GM23338 (cell line): ENCODE measurements at regions not wholly inside any gene's neighbourhood (a gene's known extent, or its start where the extent isn't known, plus 50 kb on each side); places are given as distances from the start of the nearest gene placed in this dataset.

Experiments
- ATAC-seq: fragments of 200-7000 bp; cut with Tn5 transposase; 3 replicates; pipeline ENCODE4 v1.9.1; 2020
- DNase-seq: peaks from one replicate; pipeline ENCODE4 v3.0.0-alpha.2; 2015; ENCODE audit warnings: low spot score
- H2AFZ ChIP-seq: fragments of 200-600 bp; sonication (generic); 2 replicates; pipeline ENCODE4 v1.8.0; 2016; ENCODE audit warnings: antibody characterized with exemption, mild to moderate bottlenecking, moderate library complexity
- H3F3A ChIP-seq: fragments of 200-600 bp; sonication (generic); replicated peaks from 2 replicates; pipeline ENCODE4 v1.8.0; 2017; ENCODE audit warnings: antibody characterized with exemption, mixed run types, low read depth
- H3K27ac ChIP-seq: fragments of 200-600 bp; sonication (generic); 2 replicates; pipeline ENCODE4 v1.6.1; 2016; ENCODE audit warnings: low read depth
- H3K27me3 ChIP-seq: fragments of 200-600 bp; sonication (generic); 2 replicates; pipeline ENCODE4 v1.8.0; 2016; ENCODE audit warnings: mild to moderate bottlenecking, mixed run types, moderate library complexity; ENCODE audit not compliant: insufficient read depth
- H3K36me3 ChIP-seq: fragments of 200-600 bp; sonication (generic); 2 replicates; pipeline ENCODE4 v1.8.0; 2016; ENCODE audit warnings: mild to moderate bottlenecking; ENCODE audit not compliant: insufficient read depth
- H3K4me1 ChIP-seq: fragments of 200-600 bp; sonication (generic); 2 replicates; pipeline ENCODE4 v1.8.0; 2016; ENCODE audit warnings: mild to moderate bottlenecking, moderate library complexity; ENCODE audit not compliant: insufficient read depth
- H3K4me2 ChIP-seq: fragments of 200-600 bp; sonication (generic); 2 replicates; pipeline ENCODE4 v1.7.1; 2017; ENCODE audit warnings: mixed run types
- H3K4me3 ChIP-seq: fragments of 200-600 bp; sonication (generic); 2 replicates; pipeline ENCODE4 v1.6.1; 2016; ENCODE audit warnings: mixed run types
- H3K79me2 ChIP-seq: fragments of 200-600 bp; sonication (generic); replicated peaks from 2 replicates; pipeline ENCODE4 v1.8.0; 2017; ENCODE audit warnings: mild to moderate bottlenecking; ENCODE audit not compliant: insufficient read depth
- H3K9me2 ChIP-seq: fragments of 200-600 bp; sonication (generic); 2 replicates; pipeline ENCODE4 v1.8.0; 2017; ENCODE audit not compliant: insufficient read depth
- H4K20me1 ChIP-seq: fragments of 200-600 bp; sonication (generic); replicated peaks from 2 replicates; pipeline ENCODE4 v1.8.0; 2017; ENCODE audit warnings: mild to moderate bottlenecking; ENCODE audit not compliant: insufficient read depth
- H3K27ac Mint-ChIP-seq: 2 replicates; pipeline ENCODE4 v1.8.0; 2020; ENCODE audit warnings: inconsistent platforms, mild to moderate bottlenecking, moderate library complexity, mixed read lengths
- H3K27me3 Mint-ChIP-seq: 3 replicates; pipeline ENCODE4 v1.8.0; 2022; ENCODE audit warnings: low read depth, mild to moderate bottlenecking, moderate library complexity, mixed read lengths, inconsistent platforms; ENCODE audit not compliant: insufficient read depth, poor library complexity
- H3K36me3 Mint-ChIP-seq: 3 replicates; pipeline ENCODE4 v1.8.0; 2021; ENCODE audit warnings: low read depth, mild to moderate bottlenecking, inconsistent platforms, moderate library complexity, mixed read lengths
- H3K4me1 Mint-ChIP-seq: 3 replicates; pipeline ENCODE4 v1.8.0; 2020; ENCODE audit warnings: mild to moderate bottlenecking, inconsistent platforms, mixed read lengths
- H3K4me3 Mint-ChIP-seq: 3 replicates; pipeline ENCODE4 v1.8.0; 2021; ENCODE audit warnings: moderate library complexity, mild to moderate bottlenecking, inconsistent platforms, mixed read lengths
- H3K9me3 Mint-ChIP-seq: 3 replicates; pipeline ENCODE4 v1.8.0; 2020; ENCODE audit warnings: moderate library complexity, mild to moderate bottlenecking, inconsistent platforms, mixed read lengths
- JUNB ChIP-seq: IDR thresholded peaks from one replicate; pipeline ENCODE4 v1.6.1; 2016; ENCODE audit warnings: antibody characterized with exemption; ENCODE audit not compliant: unreplicated experiment
- NANOG ChIP-seq: IDR thresholded peaks from 2 replicates; pipeline ENCODE4 v1.6.1; 2016; ENCODE audit warnings: antibody characterized with exemption, borderline replicate concordance
- POLR2AphosphoS5 ChIP-seq: IDR thresholded peaks from 2 replicates; pipeline ENCODE4 v1.6.1; 2016; ENCODE audit warnings: antibody characterized with exemption, low read depth
- REST ChIP-seq: IDR thresholded peaks from one replicate; pipeline ENCODE4 v1.6.1; 2018; ENCODE audit warnings: antibody characterized with exemption; ENCODE audit not compliant: unreplicated experiment
- STAT1 ChIP-seq: IDR thresholded peaks from one replicate; pipeline ENCODE4 v1.6.1; 2016; ENCODE audit warnings: antibody characterized with exemption; ENCODE audit not compliant: unreplicated experiment
- ZNF114 ChIP-seq: fragments of 250-450 bp; sonication (Bioruptor Pico); IDR thresholded peaks from 2 replicates; pipeline ENCODE4 v1.5.0; 2020; ENCODE audit warnings: mild to moderate bottlenecking, moderate library complexity
- ZNF331 ChIP-seq: fragments of 250-450 bp; sonication (Bioruptor Pico); IDR thresholded peaks from 2 replicates; pipeline ENCODE4 v1.5.0; 2020; ENCODE audit warnings: low read depth, mild to moderate bottlenecking, moderate library complexity
- ZNF462 ChIP-seq: fragments of 250-450 bp; sonication (Bioruptor Pico); IDR thresholded peaks from 2 replicates; pipeline ENCODE4 v1.5.0; 2020; ENCODE audit warnings: mild to moderate bottlenecking, moderate library complexity

GRCh38 chr3:124584245-124584551 is 146.1 kb upstream of the UMPS start (continued):
- TF ChIP-seq REST (no peak), STAT1 (no peak), NANOG (no peak), ZNF331 (no peak), ZNF114 (CRISPR knock-in tag) (no peak)

GRCh38 chr3:124584552-124585391 is 145.5 kb upstream of the UMPS start:
- H3K27me3 ChIP-seq, result peaks cover 52% of the 10 kb centered on the region
- H3K4me2 ChIP-seq, result peak overlapping the region; percentile 93
- peaks cover 26% of the 10 kb centered on the region for H3K4me1 ChIP-seq
- DNase-seq, result peak; percentile 84
- no peak overlapping the region for H3K27ac ChIP-seq
- Mint-ChIP-seq H3K27me3 (peaks cover 40% of the 10 kb centered on the region), H3K27ac (no peak overlapping the region), H3K4me1 (peaks cover 32% of the 10 kb centered on the region), H3K4me3 (peak overlapping the region; percentile 86), H3K36me3 (no peaks in the 10 kb centered on the region), H3K9me3 (no peaks in the 10 kb centered on the region)
- H4K20me1 ChIP-seq, result no peaks in the 10 kb centered on the region
- no peaks in the 10 kb centered on the region for H3K9me2 ChIP-seq
- no peaks in the 10 kb centered on the region for H3K79me2 ChIP-seq
- peak overlapping the region; percentile 88 for H3K4me3 ChIP-seq
- peak; percentile 80 for ATAC-seq
- TF ChIP-seq ZNF331 (no peak), JUNB (no peak), POLR2AphosphoS5 (peak; percentile 60)
- 0 out of 2 replicates have a peak, but pooled peaks cover 6% of the 10 kb centered on the region for H3F3A ChIP-seq
- peak overlapping the region; percentile 97 for H2AFZ ChIP-seq
- no peaks in the 10 kb centered on the region for H3K36me3 ChIP-seq

GRCh38 chr3:124586126-124587052 is 143.9 kb upstream of the UMPS start:
- Histone ChIP-seq H2AFZ (peak overlapping the region; percentile 80), H3K9me2 (no peaks in the 10 kb centered on the region), H3K79me2 (no peaks in the 10 kb centered on the region), H3K27ac (no peak overlapping the region), H3K36me3 (no peaks in the 10 kb centered on the region), H3K27me3 (peaks cover 52% of the 10 kb centered on the region), H3K4me2 (peak overlapping the region; percentile 93), H3K4me1 (peaks cover 26% of the 10 kb centered on the region), H4K20me1 (no peaks in the 10 kb centered on the region), H3K4me3 (peak overlapping the region; percentile 88), H3F3A (0 out of 2 replicates have a peak, but pooled peaks cover 6% of the 10 kb centered on the region)
- Mint-ChIP-seq H3K4me3 (peak overlapping the region; percentile 86), H3K27me3 (peaks cover 43% of the 10 kb centered on the region), H3K27ac (no peak overlapping the region), H3K36me3 (no peaks in the 10 kb centered on the region), H3K4me1 (peaks cover 32% of the 10 kb centered on the region), H3K9me3 (no peaks in the 10 kb centered on the region)
- DNase-seq (peak; percentile 68), ATAC-seq (peak; percentile 70)
- no peak for TF ChIP-seq STAT1
- no peak for TF ChIP-seq ZNF462 (CRISPR knock-in tag)
